Loucy (cell line): ENCODE measurements at regions not wholly inside any gene's neighbourhood (a gene's known extent, or its start where the extent isn't known, plus 50 kb on each side); places are given as distances from the start of the nearest gene placed in this dataset.

Source experiments
- H2AFZ ChIP-seq: fragments of 200-600 bp; sonication (generic); 2 replicates; pipeline ENCODE4 v1.6.0; 2016; ENCODE audit warnings: antibody characterized with exemption, mild to moderate bottlenecking, low read length, moderate library complexity
- H3F3A ChIP-seq: fragments of 200-600 bp; 2 replicates; pipeline ENCODE4 v1.6.0; 2016; ENCODE audit warnings: antibody characterized with exemption, low read depth, mild to moderate bottlenecking
- H3K27me3 ChIP-seq: fragments of 200-600 bp; sonication (generic); 2 replicates; pipeline ENCODE4 v1.6.1; 2014; ENCODE audit warnings: low read length, mild to moderate bottlenecking; ENCODE audit not compliant: insufficient read depth, poor library complexity, severe bottlenecking
- H3K36me3 ChIP-seq: fragments of 200-600 bp; sonication (generic); 2 replicates; pipeline ENCODE4 v1.6.1; 2016; ENCODE audit warnings: low read length; ENCODE audit not compliant: insufficient read depth
- H3K4me1 ChIP-seq: fragments of 200-600 bp; sonication (generic); 2 replicates; pipeline ENCODE4 v1.5.1; 2014; ENCODE audit warnings: low read length, mild to moderate bottlenecking; ENCODE audit not compliant: insufficient read depth, poor library complexity, severe bottlenecking
- H3K4me2 ChIP-seq: fragments of 200-600 bp; sonication (generic); 2 replicates; pipeline ENCODE4 v1.6.0; 2014; ENCODE audit warnings: antibody characterized with exemption, low read length, low read depth, mild to moderate bottlenecking; ENCODE audit not compliant: poor library complexity, severe bottlenecking
- H3K4me3 ChIP-seq: fragments of 200-600 bp; sonication (generic); 2 replicates; pipeline ENCODE4 v1.5.1; 2014; ENCODE audit warnings: low read length, mild to moderate bottlenecking, mixed read lengths; ENCODE audit not compliant: poor library complexity, severe bottlenecking
- H3K79me2 ChIP-seq: fragments of 200-600 bp; sonication (generic); 2 replicates; pipeline ENCODE4 v1.6.1; 2014; ENCODE audit warnings: low read length; ENCODE audit not compliant: insufficient read depth
- H3K9ac ChIP-seq: fragments of 200-600 bp; sonication (generic); 2 replicates; pipeline ENCODE4 v1.6.0; 2014; ENCODE audit warnings: mild to moderate bottlenecking, low read depth, low read length, moderate library complexity; ENCODE audit not compliant: poor library complexity, severe bottlenecking
- H3K9me2 ChIP-seq: fragments of 200-600 bp; sonication (generic); replicated peaks from 2 replicates; pipeline ENCODE4 v1.6.1; 2016; ENCODE audit warnings: low read depth, low read length, mixed read lengths
- H3K9me3 ChIP-seq: fragments of 200-600 bp; sonication (generic); 2 replicates; pipeline ENCODE4 v1.6.1; 2014; ENCODE audit warnings: mild to moderate bottlenecking, antibody characterized with exemption, low read length, low read depth; ENCODE audit not compliant: insufficient read depth
- H4K20me1 ChIP-seq: fragments of 200-600 bp; sonication (generic); 2 replicates; pipeline ENCODE4 v1.6.0; 2014; ENCODE audit warnings: antibody characterized with exemption, low read length, mild to moderate bottlenecking; ENCODE audit not compliant: insufficient read depth, poor library complexity, severe bottlenecking
- CTCF ChIP-seq: fragments of 200-600 bp; sonication (generic); conservative IDR thresholded peaks from 2 replicates; pipeline ENCODE4 v1.5.1; 2014; ENCODE audit warnings: mild to moderate bottlenecking, antibody characterized with exemption, low read length
- EZH2phosphoT487 ChIP-seq: fragments of 200-600 bp; IDR thresholded peaks from 2 replicates; pipeline ENCODE4 v1.6.1; 2018; ENCODE audit warnings: antibody characterized with exemption, mild to moderate bottlenecking, moderate library complexity, borderline replicate concordance

- H3F3A ChIP-seq = no peaks in the 10 kb centered on the region
- H3K4me2 ChIP-seq = no peak overlapping the region
- no peaks in the 10 kb centered on the region for H3K9me2 ChIP-seq
- H3K4me1 ChIP-seq = no peaks in the 10 kb centered on the region
- no peak for TF ChIP-seq EZH2phosphoT487
- TF ChIP-seq CTCF = no peak
- no peak overlapping the region for H3K4me3 ChIP-seq
- no peak overlapping the region for H2AFZ ChIP-seq
- H3K9me3 ChIP-seq = no peaks in the 10 kb centered on the region; the same call in 1 of the 2 replicates
- H3K9ac ChIP-seq = no peak overlapping the region
- no peaks in the 10 kb centered on the region for H3K27me3 ChIP-seq
- H3K36me3 ChIP-seq = no peaks in the 10 kb centered on the region
- no peaks in the 10 kb centered on the region for H3K79me2 ChIP-seq
- H4K20me1 ChIP-seq = no peaks in the 10 kb centered on the region
These were observed 135.7 kb downstream of the NUP35 start for GRCh38 chr2:183259921-183260320.

- Histone ChIP-seq H3K4me2 (no peak overlapping the region), H3F3A (no peaks in the 10 kb centered on the region), H3K79me2 (no peaks in the 10 kb centered on the region), H3K27me3 (no peaks in the 10 kb centered on the region), H3K4me3 (no peak overlapping the region), H3K4me1 (no peaks in the 10 kb centered on the region), H2AFZ (no peak overlapping the region), H3K9ac (no peak overlapping the region), H4K20me1 (no peaks in the 10 kb centered on the region), H3K36me3 (no peaks in the 10 kb centered on the region), H3K9me2 (no peaks in the 10 kb centered on the region), H3K9me3 (no peaks in the 10 kb centered on the region; the same call in 1 of the 2 replicates)
- TF ChIP-seq EZH2phosphoT487 (no peak), CTCF (no peak)
These were observed 136.3 kb downstream of the NUP35 start for GRCh38 chr2:183260527-183260926.

GRCh38 chr2:183264890-183265535 is 140.8 kb downstream of the NUP35 start:
- no peaks in the 10 kb centered on the region for H3K36me3 ChIP-seq
- no peaks in the 10 kb centered on the region for H3K9me2 ChIP-seq
- no peaks in the 10 kb centered on the region for H3K27me3 ChIP-seq
- no peak overlapping the region for H3K4me2 ChIP-seq
- H3K9ac ChIP-seq = no peak overlapping the region
- H3K4me3 ChIP-seq = no peak overlapping the region
- H3K79me2 ChIP-seq = no peaks in the 10 kb centered on the region
- H3F3A ChIP-seq = no peaks in the 10 kb centered on the region
- TF ChIP-seq EZH2phosphoT487 = no peak
- TF ChIP-seq CTCF = no peak
- no peaks in the 10 kb centered on the region for H3K4me1 ChIP-seq
- no peaks in the 10 kb centered on the region; the same call in 1 of the 2 replicates for H3K9me3 ChIP-seq
- no peaks in the 10 kb centered on the region for H4K20me1 ChIP-seq
- H2AFZ ChIP-seq = no peak overlapping the region
